H1 (cell line): ENCODE measurements at regions not wholly inside any gene's neighbourhood (a gene's known extent, or its start where the extent isn't known, plus 50 kb on each side); places are given as distances from the start of the nearest gene placed in this dataset.

Experiments
- CTCF ChIA-PET: fragments of 300-600 bp; sonication (Branson Sonifier 250); formaldehyde crosslinking; loops from one replicate; lab custom pipeline; 2021; ENCODE audit not compliant: partially characterized antibody; lab: Charles Lee
- POLR2A ChIA-PET: fragments of 300-600 bp; sonication (Branson Sonifier 250); formaldehyde crosslinking; loops from one replicate; lab custom pipeline; 2021; ENCODE audit warnings: inconsistent platforms; ENCODE audit not compliant: partially characterized antibody; lab: Charles Lee
- DNase-seq, 2 experiments: peaks; one replicate each; pipeline versions ENCODE4 v3.0.0 to v3.0.0-alpha.2; 2010 to 2022; ENCODE audit warnings: low spot score in 2 of 2, low read depth in 1 of 2, mixed read lengths in 1 of 2
- FAIRE-seq: peaks from 2 replicates; lab custom pipeline; 2011; peaks lifted over from hg19 to GRCh38; lab: Jason Lieb, UNC
- H2AFZ ChIP-seq: 2 replicates; pipeline ENCODE4 v1.8.1; 2012; ENCODE audit warnings: low read length, inconsistent platforms
- H2AK5ac ChIP-seq: 2 replicates; pipeline ENCODE4 v1.6.1; 2013; ENCODE audit warnings: low read depth, low read length
- H2BK120ac ChIP-seq: replicated peaks from 2 replicates; pipeline ENCODE3; 2013; ENCODE audit warnings: low read depth, low read length, inconsistent platforms
- H2BK12ac ChIP-seq: 2 replicates; pipeline ENCODE4 v1.6.1; 2013; ENCODE audit warnings: low read depth, low read length
- H2BK15ac ChIP-seq: 2 replicates; pipeline ENCODE4 v1.6.1; 2013; ENCODE audit warnings: low read length
- H2BK20ac ChIP-seq: 2 replicates; pipeline ENCODE4 v1.6.1; 2013; ENCODE audit warnings: low read length
- H2BK5ac ChIP-seq: 2 replicates; pipeline ENCODE4 v1.6.1; 2013; ENCODE audit warnings: low read depth, low read length
- H3K14ac ChIP-seq: 2 replicates; pipeline ENCODE4 v1.6.1; 2013; ENCODE audit warnings: inconsistent platforms; ENCODE audit not compliant: insufficient read length
- H3K18ac ChIP-seq: 2 replicates; pipeline ENCODE4 v1.6.1; 2013; ENCODE audit warnings: low read length; ENCODE audit errors: extremely low read depth
- H3K23ac ChIP-seq: 2 replicates; pipeline ENCODE4 v1.6.1; 2013; ENCODE audit warnings: inconsistent platforms; ENCODE audit not compliant: insufficient read length
- H3K23me2 ChIP-seq: 2 replicates; pipeline ENCODE4 v1.6.1; 2013; ENCODE audit warnings: low read depth, low read length
- H3K27ac ChIP-seq: 2 replicates; pipeline ENCODE4 v1.6.1; 2011; ENCODE audit warnings: low read depth, low read length, inconsistent platforms
- H3K27me3 ChIP-seq, 4 experiments: replicated peaks in 1 of 4; 1 replicate in 1 of 4; 2 replicates in 3 of 4; pipeline versions ENCODE4 v1.6.1 to v1.8.1; 2011 to 2013; ENCODE audit warnings: low read length in 3 of 4, mild to moderate bottlenecking in 3 of 4, inconsistent platforms in 2 of 4, mixed read lengths in 2 of 4, moderate library complexity in 1 of 4; ENCODE audit not compliant: control insufficient read depth in 3 of 4, insufficient read depth in 3 of 4; ENCODE audit errors: extremely low read depth in 1 of 4
- H3K36me3 ChIP-seq, 4 experiments: 2 replicates each; pipeline versions ENCODE4 v1.6.1 to v1.8.1; 2011 to 2013; ENCODE audit warnings: mild to moderate bottlenecking in 4 of 4, low read length in 3 of 4, moderate library complexity in 2 of 4, control low read depth in 1 of 4, inconsistent platforms in 1 of 4; ENCODE audit not compliant: insufficient read depth in 4 of 4, control insufficient read depth in 2 of 4
- H3K4ac ChIP-seq: replicated peaks from 2 replicates; pipeline ENCODE3; 2013; ENCODE audit warnings: low read length, low read depth, mixed read lengths, inconsistent platforms; ENCODE audit not compliant: insufficient read length
- H3K4me1 ChIP-seq, 4 experiments: replicated peaks in 1 of 4; 1 replicate in 1 of 4; 2 replicates in 3 of 4; pipeline versions ENCODE4 v1.6.1 to v1.8.1; 2011 to 2013; ENCODE audit warnings: low read length in 3 of 4, inconsistent platforms in 2 of 4, mixed read lengths in 1 of 4; ENCODE audit not compliant: insufficient read depth in 4 of 4, control insufficient read depth in 3 of 4
- H3K4me2 ChIP-seq, 2 experiments: 2 replicates each; pipeline versions ENCODE4 v1.6.1 to v1.8.1; 2011 to 2013; ENCODE audit warnings: low read depth in 2 of 2, low read length in 2 of 2, control low read depth in 1 of 2, inconsistent platforms in 1 of 2, mild to moderate bottlenecking in 1 of 2; ENCODE audit not compliant: insufficient read depth in 1 of 2
- H3K4me3 ChIP-seq, 4 experiments: fragments of 200-600, 300-600 bp in 1 of 4; sonication (generic), shearing (Covaris generic), sonication (Bioruptor Twin) in 1 of 4; 2 replicates each; pipeline versions ENCODE4 v1.5.1 to v1.8.1; 2011 to 2016; ENCODE audit warnings: low read length in 4 of 4, low read depth in 3 of 4, control low read depth in 2 of 4, inconsistent platforms in 2 of 4, mild to moderate bottlenecking in 2 of 4, mixed read lengths in 1 of 4, moderate library complexity in 1 of 4; ENCODE audit not compliant: insufficient read depth in 2 of 4; ENCODE audit errors: extremely low read depth in 1 of 4
- H3K56ac ChIP-seq: replicated peaks from 2 replicates; pipeline ENCODE3; 2013; ENCODE audit warnings: low read depth, mild to moderate bottlenecking, mixed read lengths, low read length, inconsistent platforms; ENCODE audit not compliant: insufficient read length
- H3K79me1 ChIP-seq: 2 replicates; pipeline ENCODE4 v1.6.1; 2013; ENCODE audit warnings: low read depth, low read length, control low read depth
- H3K79me2 ChIP-seq, 2 experiments: 2 replicates each; pipeline versions ENCODE4 v1.6.1 to v1.8.1; 2012 to 2013; ENCODE audit warnings: low read length in 2 of 2, mild to moderate bottlenecking in 2 of 2, inconsistent platforms in 1 of 2; ENCODE audit not compliant: insufficient read depth in 2 of 2, control insufficient read depth in 1 of 2
- H3K9ac ChIP-seq, 4 experiments: replicated peaks in 1 of 4; 1 replicate in 1 of 4; 2 replicates in 3 of 4; pipeline versions ENCODE4 v1.6.1 to v1.8.1; 2011 to 2013; ENCODE audit warnings: low read depth in 3 of 4, low read length in 3 of 4, control low read depth in 2 of 4, mild to moderate bottlenecking in 2 of 4, moderate library complexity in 2 of 4, inconsistent platforms in 1 of 4; ENCODE audit errors: extremely low read depth in 1 of 4
- H3K9me3 ChIP-seq, 2 experiments: 2 replicates each; pipeline versions ENCODE4 v1.6.1 to v1.8.1; 2012 to 2013; ENCODE audit warnings: mild to moderate bottlenecking in 2 of 2, moderate library complexity in 2 of 2, control low read depth in 1 of 2, inconsistent platforms in 1 of 2, low read depth in 1 of 2, low read length in 1 of 2, mixed read lengths in 1 of 2; ENCODE audit not compliant: insufficient read depth in 2 of 2
- H4K20me1 ChIP-seq, 2 experiments: replicated peaks in 1 of 2; 2 replicates each; pipeline versions ENCODE3 to v1.8.1; 2011 to 2013; ENCODE audit warnings: inconsistent platforms in 2 of 2, low read length in 2 of 2, mild to moderate bottlenecking in 1 of 2; ENCODE audit not compliant: insufficient read depth in 2 of 2, control insufficient read depth in 1 of 2
- H4K5ac ChIP-seq: 2 replicates; pipeline ENCODE4 v1.6.1; 2013; ENCODE audit warnings: low read length, low read depth, mixed read lengths, inconsistent platforms; ENCODE audit not compliant: insufficient read length
- H4K8ac ChIP-seq: 2 replicates; pipeline ENCODE4 v1.8.0; 2013; ENCODE audit warnings: mild to moderate bottlenecking, moderate library complexity, low read length, inconsistent platforms; ENCODE audit not compliant: insufficient read depth; ENCODE audit errors: extremely low read depth
- H4K91ac ChIP-seq: replicated peaks from 2 replicates; pipeline ENCODE3; 2013; ENCODE audit warnings: low read length, mixed read lengths, inconsistent platforms; ENCODE audit not compliant: insufficient read length
- BACH1 ChIP-seq: IDR thresholded peaks from 2 replicates; pipeline ENCODE4 v1.6.1; 2012; ENCODE audit warnings: low read length, improper control_type of control experiment
- BCL11A ChIP-seq, 2 experiments: IDR thresholded peaks; one replicate each; pipeline ENCODE4 v1.6.1; 2011; ENCODE audit warnings: low read depth in 2 of 2, low read length in 2 of 2, mild to moderate bottlenecking in 2 of 2
- CTBP2 ChIP-seq: IDR thresholded peaks from 2 replicates; pipeline ENCODE4 v1.7.0; 2011; ENCODE audit warnings: borderline replicate concordance, mild to moderate bottlenecking, moderate library complexity, mixed read lengths, low read length; ENCODE audit not compliant: insufficient read depth, insufficient read length
- RAD21 ChIP-seq, 2 experiments: IDR thresholded peaks in 1 of 2; conservative IDR thresholded peaks in 1 of 2; 2 replicates each; pipeline ENCODE4 v1.6.1; 2011; ENCODE audit warnings: low read depth in 2 of 2, low read length in 2 of 2, improper control_type of control experiment in 1 of 2, inconsistent platforms in 1 of 2, mild to moderate bottlenecking in 1 of 2, moderate library complexity in 1 of 2
- RFX5 ChIP-seq: IDR thresholded peaks from 2 replicates; pipeline ENCODE4 v1.6.1; 2011; ENCODE audit warnings: low read depth, low read length, improper control_type of control experiment, borderline replicate concordance
- SIX5 ChIP-seq: IDR thresholded peaks from 2 replicates; pipeline ENCODE4 v1.6.1; 2011; ENCODE audit warnings: mild to moderate bottlenecking, low read depth, low read length
- SRF ChIP-seq: IDR thresholded peaks from 2 replicates; pipeline ENCODE4 v1.6.1; 2011; ENCODE audit warnings: mild to moderate bottlenecking, low read depth, low read length, moderate library complexity
- TCF12 ChIP-seq: IDR thresholded peaks from 2 replicates; pipeline ENCODE4 v1.6.1; 2011; ENCODE audit warnings: low read depth, mild to moderate bottlenecking, low read length
- WGBS, 2 experiments: shearing (Covaris generic) in 1 of 2; methylation state at CpG; one replicate each; pipeline versions ENCODE4 v1.1.6 to v1.1.7; 2013 to 2015; ENCODE audit warnings: low lambda C conversion rate in 2 of 2, mixed read lengths in 2 of 2, inconsistent platforms in 1 of 2, low coverage in 1 of 2, missing lambda C conversion rate in 1 of 2; ENCODE audit not compliant: insufficient replicate concordance in 2 of 2, insufficient coverage in 1 of 2, insufficient read length in 1 of 2; ENCODE audit errors: extremely low coverage in 1 of 2, missing lambda C conversion rate in 1 of 2; 5-methylcytosine and 5-hydroxymethylcytosine counted together

GRCh38 chr6:21332660-21333059, 260.9 kb upstream of the SOX4 start:
- H3K18ac ChIP-seq = no peak overlapping the region
- no peak overlapping the region for H2BK20ac ChIP-seq
- no peak overlapping the region for H4K5ac ChIP-seq
- no peaks in the 10 kb centered on the region; the same call in 1 of the 2 replicates for H3K23me2 ChIP-seq
- H3K9ac ChIP-seq = no peak overlapping the region
- H3K56ac ChIP-seq = no peak overlapping the region
- H3K79me2 ChIP-seq = no peaks in the 10 kb centered on the region
- H3K9me3 ChIP-seq = no peaks in the 10 kb centered on the region
- no peak overlapping the region for H4K8ac ChIP-seq
- no peak overlapping the region for H3K4me2 ChIP-seq
- no peak overlapping the region for H2BK120ac ChIP-seq
- H3K4me3 ChIP-seq = no peak overlapping the region
- H3K23ac ChIP-seq = no peak overlapping the region
- DNase-seq = no peak
- no peak overlapping the region for H3K27ac ChIP-seq
- no peaks in the 10 kb centered on the region for H3K36me3 ChIP-seq
- H3K79me1 ChIP-seq = no peaks in the 10 kb centered on the region
- 87% methylated on average over 8 of the region's 8 CpGs; no CpG with 5 or more reads in 1 of the 2 experiments for WGBS, 2 experiments
- POLR2A ChIA-PET = no interaction called here
- FAIRE-seq = no peak
- H3K4me1 ChIP-seq = peaks cover 0 to 3% (median 0%) of the 10 kb centered on the region in 4 experiments; a peak in 2 of 7 replicates
- H4K20me1 ChIP-seq = no peaks in the 10 kb centered on the region
- CTCF ChIA-PET = interaction anchor here (0.6 to 2.3 kb wide), 8 partner anchors 10 to 396 kb away, joined by 3 to 10 read pairs (median 3); no protein-coding TSS in a partner anchor
- no peak overlapping the region for H3K4ac ChIP-seq
- no peak overlapping the region for H2BK12ac ChIP-seq
- TF ChIP-seq SIX5 = no peak
- no peak for TF ChIP-seq BACH1
- no peak for TF ChIP-seq CTBP2
- no peak for TF ChIP-seq SRF
- no peak for TF ChIP-seq BCL11A (IDR thresholded peaks at IDR 0.05; ENCODE audit: low read depth in 2 of 2, low read length in 2 of 2)
- no peak for TF ChIP-seq TCF12
- TF ChIP-seq RFX5 = no peak
- TF ChIP-seq RAD21 (IDR thresholded peaks at IDR 0.05 in 1 of 2, conservative IDR thresholded peaks at IDR 0.05 in 1 of 2; ENCODE audit: low read depth in 2 of 2, low read length in 2 of 2) = no peak
- no peaks in the 10 kb centered on the region for H3K27me3 ChIP-seq
- H2BK5ac ChIP-seq = no peak overlapping the region
- no peak overlapping the region for H2AK5ac ChIP-seq
- no peak overlapping the region for H3K14ac ChIP-seq
- no peak overlapping the region for H4K91ac ChIP-seq
- no peak overlapping the region for H2BK15ac ChIP-seq
- H2AFZ ChIP-seq = no peak overlapping the region
